HG03103 (cell line): ENCODE measurements at regions not wholly inside any gene's neighbourhood (a gene's known extent, or its start where the extent isn't known, plus 50 kb on each side); places are given as distances from the start of the nearest gene placed in this dataset.
"Not testable (repeated sequence)": the region's sequence is repeated elsewhere in the genome, so short reads cannot be mapped to it uniquely, and the experiment has no call there.

Experiments used
- ATAC-seq: cut with Tn5 transposase; IDR thresholded peaks from one replicate; pipeline ENCODE4 v1.9.1; 2021; ENCODE audit warnings: low read depth; ENCODE audit not compliant: unreplicated experiment

- ATAC-seq, result no peak
These were observed 443.9 kb upstream of the TBL1XR1 start for GRCh38 chr3:177641206-177641605.

- ATAC-seq, result no peak
These were observed 444.9 kb upstream of the TBL1XR1 start for GRCh38 chr3:177642042-177642803.

- no peak for ATAC-seq
These were observed 445.5 kb upstream of the TBL1XR1 start for GRCh38 chr3:177642804-177643125.

- ATAC-seq, result peak; percentile 80
These were observed 449.5 kb upstream of the TBL1XR1 start for GRCh38 chr3:177646749-177647148.

GRCh38 chr3:177647341-177647740 lies 450.1 kb upstream of the TBL1XR1 start:
- ATAC-seq, result no peak

GRCh38 chr3:177647876-177648275 lies 450.6 kb upstream of the TBL1XR1 start:
- no peak for ATAC-seq

GRCh38 chr3:177652556-177653291 lies 455.4 kb upstream of the TBL1XR1 start:
- ATAC-seq, result no peak

- no peak for ATAC-seq
These were observed 460.0 kb upstream of the TBL1XR1 start for GRCh38 chr3:177657243-177657642.

GRCh38 chr3:177658354-177658753 lies 461.1 kb upstream of the TBL1XR1 start:
- ATAC-seq, result no peak

GRCh38 chr3:177664380-177665103 lies 467.3 kb upstream of the TBL1XR1 start:
- ATAC-seq, result not testable (repeated sequence)

GRCh38 chr3:177665122-177665808 lies 468.0 kb upstream of the TBL1XR1 start:
- ATAC-seq, result no peak

- no peak for ATAC-seq
These were observed 475.1 kb upstream of the TBL1XR1 start for GRCh38 chr3:177672252-177672911.

- no peak for ATAC-seq
These were observed 476.0 kb upstream of the TBL1XR1 start for GRCh38 chr3:177673112-177673914.

- no peak for ATAC-seq
These were observed 476.9 kb upstream of the TBL1XR1 start for GRCh38 chr3:177674186-177674585.

GRCh38 chr3:177676148-177676547 lies 478.9 kb upstream of the TBL1XR1 start:
- no peak for ATAC-seq

GRCh38 chr3:177676947-177677587 lies 479.8 kb upstream of the TBL1XR1 start:
- no peak for ATAC-seq

- ATAC-seq, result peak; percentile 59
These were observed 482.5 kb upstream of the TBL1XR1 start for GRCh38 chr3:177679568-177680471.

- no peak for ATAC-seq
These were observed 483.2 kb upstream of the TBL1XR1 start for GRCh38 chr3:177680472-177680821.
